ENCODE measurements at regions not wholly inside any gene's neighbourhood (a gene's known extent, or its start where the extent isn't known, plus 50 kb on each side); places are given as distances from the start of the nearest gene placed in this dataset.

DNA sequence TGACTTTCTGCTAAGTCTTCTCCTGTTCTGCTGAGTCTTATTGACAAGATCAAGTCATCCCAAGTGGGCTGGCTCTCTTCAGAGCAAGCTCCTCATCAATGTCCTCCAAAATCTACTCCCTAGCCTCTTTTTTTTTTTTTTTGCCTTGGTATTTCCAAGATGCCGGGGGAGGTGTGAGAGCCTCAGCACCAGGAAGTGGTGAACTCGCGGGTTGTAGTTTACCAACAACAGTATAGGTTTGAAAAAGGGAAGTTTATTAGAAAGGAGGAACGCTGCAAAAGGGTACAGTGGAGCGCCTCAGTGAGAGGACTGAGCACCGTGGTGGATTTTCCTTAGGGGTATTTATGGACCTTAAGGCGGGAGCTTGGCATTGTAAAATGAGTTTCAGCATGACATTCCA lies 94.3 kb upstream of the SGO1 start:
- no peak for TF ChIP-seq POLR2AphosphoS5 (IDR thresholded peaks at IDR 0.05; ENCODE audit: low read depth, low read length)
- TF ChIP-seq, protein P1, sequence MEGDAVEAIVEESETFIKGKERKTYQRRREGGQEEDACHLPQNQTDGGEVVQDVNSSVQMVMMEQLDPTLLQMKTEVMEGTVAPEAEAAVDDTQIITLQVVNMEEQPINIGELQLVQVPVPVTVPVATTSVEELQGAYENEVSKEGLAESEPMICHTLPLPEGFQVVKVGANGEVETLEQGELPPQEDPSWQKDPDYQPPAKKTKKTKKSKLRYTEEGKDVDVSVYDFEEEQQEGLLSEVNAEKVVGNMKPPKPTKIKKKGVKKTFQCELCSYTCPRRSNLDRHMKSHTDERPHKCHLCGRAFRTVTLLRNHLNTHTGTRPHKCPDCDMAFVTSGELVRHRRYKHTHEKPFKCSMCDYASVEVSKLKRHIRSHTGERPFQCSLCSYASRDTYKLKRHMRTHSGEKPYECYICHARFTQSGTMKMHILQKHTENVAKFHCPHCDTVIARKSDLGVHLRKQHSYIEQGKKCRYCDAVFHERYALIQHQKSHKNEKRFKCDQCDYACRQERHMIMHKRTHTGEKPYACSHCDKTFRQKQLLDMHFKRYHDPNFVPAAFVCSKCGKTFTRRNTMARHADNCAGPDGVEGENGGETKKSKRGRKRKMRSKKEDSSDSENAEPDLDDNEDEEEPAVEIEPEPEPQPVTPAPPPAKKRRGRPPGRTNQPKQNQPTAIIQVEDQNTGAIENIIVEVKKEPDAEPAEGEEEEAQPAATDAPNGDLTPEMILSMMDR (IDR thresholded peaks at IDR 0.05): no peak
- TF ChIP-seq, protein P2, sequence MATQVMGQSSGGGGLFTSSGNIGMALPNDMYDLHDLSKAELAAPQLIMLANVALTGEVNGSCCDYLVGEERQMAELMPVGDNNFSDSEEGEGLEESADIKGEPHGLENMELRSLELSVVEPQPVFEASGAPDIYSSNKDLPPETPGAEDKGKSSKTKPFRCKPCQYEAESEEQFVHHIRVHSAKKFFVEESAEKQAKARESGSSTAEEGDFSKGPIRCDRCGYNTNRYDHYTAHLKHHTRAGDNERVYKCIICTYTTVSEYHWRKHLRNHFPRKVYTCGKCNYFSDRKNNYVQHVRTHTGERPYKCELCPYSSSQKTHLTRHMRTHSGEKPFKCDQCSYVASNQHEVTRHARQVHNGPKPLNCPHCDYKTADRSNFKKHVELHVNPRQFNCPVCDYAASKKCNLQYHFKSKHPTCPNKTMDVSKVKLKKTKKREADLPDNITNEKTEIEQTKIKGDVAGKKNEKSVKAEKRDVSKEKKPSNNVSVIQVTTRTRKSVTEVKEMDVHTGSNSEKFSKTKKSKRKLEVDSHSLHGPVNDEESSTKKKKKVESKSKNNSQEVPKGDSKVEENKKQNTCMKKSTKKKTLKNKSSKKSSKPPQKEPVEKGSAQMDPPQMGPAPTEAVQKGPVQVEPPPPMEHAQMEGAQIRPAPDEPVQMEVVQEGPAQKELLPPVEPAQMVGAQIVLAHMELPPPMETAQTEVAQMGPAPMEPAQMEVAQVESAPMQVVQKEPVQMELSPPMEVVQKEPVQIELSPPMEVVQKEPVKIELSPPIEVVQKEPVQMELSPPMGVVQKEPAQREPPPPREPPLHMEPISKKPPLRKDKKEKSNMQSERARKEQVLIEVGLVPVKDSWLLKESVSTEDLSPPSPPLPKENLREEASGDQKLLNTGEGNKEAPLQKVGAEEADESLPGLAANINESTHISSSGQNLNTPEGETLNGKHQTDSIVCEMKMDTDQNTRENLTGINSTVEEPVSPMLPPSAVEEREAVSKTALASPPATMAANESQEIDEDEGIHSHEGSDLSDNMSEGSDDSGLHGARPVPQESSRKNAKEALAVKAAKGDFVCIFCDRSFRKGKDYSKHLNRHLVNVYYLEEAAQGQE (IDR thresholded peaks at IDR 0.05; ENCODE audit: insufficient read depth in 1 of 2, low read depth in 2 of 2, low read length in 1 of 2): no peak

Data from Panc1 (cell line).